SK-N-SH (cell line): ENCODE measurements at regions not wholly inside any gene's neighbourhood (a gene's known extent, or its start where the extent isn't known, plus 50 kb on each side); places are given as distances from the start of the nearest gene placed in this dataset.

ENCODE experiments used
- EP300 ChIP-seq, 2 experiments: IDR thresholded peaks; 2 replicates each; pipeline versions ENCODE4 v1.4.0 to v1.6.1; 2012; ENCODE audit warnings: borderline replicate concordance in 1 of 2, low read depth in 1 of 2, low read length in 1 of 2
- GABPA ChIP-seq: IDR thresholded peaks from 2 replicates; pipeline ENCODE4 v1.4.0; 2012; ENCODE audit warnings: low read depth, mild to moderate bottlenecking
- JUND ChIP-seq: IDR thresholded peaks from 2 replicates; pipeline ENCODE4 v1.4.0; 2012
- POLR2AphosphoS5 ChIP-seq: IDR thresholded peaks from 2 replicates; pipeline ENCODE4 v1.6.1; 2012; ENCODE audit warnings: low read depth, low read length
- RAD21 ChIP-seq: IDR thresholded peaks from 2 replicates; pipeline ENCODE4 v1.6.1; 2012; ENCODE audit warnings: mild to moderate bottlenecking, low read length
- TEAD4 ChIP-seq: IDR thresholded peaks from 2 replicates; pipeline ENCODE4 v1.4.0; 2012; ENCODE audit warnings: mild to moderate bottlenecking, borderline replicate concordance; ENCODE audit not compliant: insufficient read depth
- TF ChIP-seq, protein P1 (sequence below): fragments of 150-350 bp; IDR thresholded peaks from 2 replicates; pipeline ENCODE4 v1.6.1; 2017; ENCODE audit warnings: antibody characterized with exemption, low read length, low read depth, borderline replicate concordance
- TF ChIP-seq, protein P2 (sequence below): fragments of 200-600 bp; sonication (generic); IDR thresholded peaks from 2 replicates; pipeline ENCODE4 v1.6.1; 2017; ENCODE audit warnings: antibody characterized with exemption, mild to moderate bottlenecking, moderate library complexity
- TF ChIP-seq, protein P3 (sequence below): IDR thresholded peaks from 2 replicates; pipeline ENCODE4 v1.4.0; 2012; ENCODE audit warnings: low read depth, borderline replicate concordance

GRCh38 chr18:44425161-44425560 lies 255.5 kb upstream of the SETBP1 start:
- TF ChIP-seq, protein P1, sequence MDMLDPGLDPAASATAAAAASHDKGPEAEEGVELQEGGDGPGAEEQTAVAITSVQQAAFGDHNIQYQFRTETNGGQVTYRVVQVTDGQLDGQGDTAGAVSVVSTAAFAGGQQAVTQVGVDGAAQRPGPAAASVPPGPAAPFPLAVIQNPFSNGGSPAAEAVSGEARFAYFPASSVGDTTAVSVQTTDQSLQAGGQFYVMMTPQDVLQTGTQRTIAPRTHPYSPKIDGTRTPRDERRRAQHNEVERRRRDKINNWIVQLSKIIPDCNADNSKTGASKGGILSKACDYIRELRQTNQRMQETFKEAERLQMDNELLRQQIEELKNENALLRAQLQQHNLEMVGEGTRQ = no peak
- TF ChIP-seq, protein P2, sequence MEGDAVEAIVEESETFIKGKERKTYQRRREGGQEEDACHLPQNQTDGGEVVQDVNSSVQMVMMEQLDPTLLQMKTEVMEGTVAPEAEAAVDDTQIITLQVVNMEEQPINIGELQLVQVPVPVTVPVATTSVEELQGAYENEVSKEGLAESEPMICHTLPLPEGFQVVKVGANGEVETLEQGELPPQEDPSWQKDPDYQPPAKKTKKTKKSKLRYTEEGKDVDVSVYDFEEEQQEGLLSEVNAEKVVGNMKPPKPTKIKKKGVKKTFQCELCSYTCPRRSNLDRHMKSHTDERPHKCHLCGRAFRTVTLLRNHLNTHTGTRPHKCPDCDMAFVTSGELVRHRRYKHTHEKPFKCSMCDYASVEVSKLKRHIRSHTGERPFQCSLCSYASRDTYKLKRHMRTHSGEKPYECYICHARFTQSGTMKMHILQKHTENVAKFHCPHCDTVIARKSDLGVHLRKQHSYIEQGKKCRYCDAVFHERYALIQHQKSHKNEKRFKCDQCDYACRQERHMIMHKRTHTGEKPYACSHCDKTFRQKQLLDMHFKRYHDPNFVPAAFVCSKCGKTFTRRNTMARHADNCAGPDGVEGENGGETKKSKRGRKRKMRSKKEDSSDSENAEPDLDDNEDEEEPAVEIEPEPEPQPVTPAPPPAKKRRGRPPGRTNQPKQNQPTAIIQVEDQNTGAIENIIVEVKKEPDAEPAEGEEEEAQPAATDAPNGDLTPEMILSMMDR = no peak
- TF ChIP-seq TEAD4 (no peak), EP300 (IDR thresholded peaks at IDR 0.05; ENCODE audit: borderline replicate concordance in 1 of 2, low read depth in 1 of 2, low read length in 1 of 2) (no peak), GABPA (no peak), RAD21 (no peak), POLR2AphosphoS5 (no peak), JUND (no peak)
- TF ChIP-seq, protein P3, sequence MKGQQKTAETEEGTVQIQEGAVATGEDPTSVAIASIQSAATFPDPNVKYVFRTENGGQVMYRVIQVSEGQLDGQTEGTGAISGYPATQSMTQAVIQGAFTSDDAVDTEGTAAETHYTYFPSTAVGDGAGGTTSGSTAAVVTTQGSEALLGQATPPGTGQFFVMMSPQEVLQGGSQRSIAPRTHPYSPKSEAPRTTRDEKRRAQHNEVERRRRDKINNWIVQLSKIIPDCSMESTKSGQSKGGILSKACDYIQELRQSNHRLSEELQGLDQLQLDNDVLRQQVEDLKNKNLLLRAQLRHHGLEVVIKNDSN = no peak
